Mucosa of stomach (tissue), 1 donor: ENCODE measurements at regions not wholly inside any gene's neighbourhood (a gene's known extent, or its start where the extent isn't known, plus 50 kb on each side); places are given as distances from the start of the nearest gene placed in this dataset.

Experiments
- H3K27me3 ChIP-seq: one replicate; pipeline ENCODE4 v1.7.0; 2013; ENCODE audit warnings: mild to moderate bottlenecking, low read length; ENCODE audit not compliant: control insufficient read depth, insufficient read depth
- H3K36me3 ChIP-seq: one replicate; pipeline ENCODE4 v1.7.0; 2013; ENCODE audit warnings: low read length; ENCODE audit not compliant: control insufficient read depth, insufficient read depth
- H3K4me1 ChIP-seq: one replicate; pipeline ENCODE4 v1.7.0; 2013; ENCODE audit warnings: mild to moderate bottlenecking, low read length; ENCODE audit not compliant: control insufficient read depth, insufficient read depth
- H3K4me3 ChIP-seq: one replicate; pipeline ENCODE4 v1.7.0; 2013; ENCODE audit warnings: low read length
- H3K9ac ChIP-seq: one replicate; pipeline ENCODE4 v1.7.0; 2013; ENCODE audit warnings: mild to moderate bottlenecking, low read length, moderate library complexity
- H3K9me3 ChIP-seq: one replicate; pipeline ENCODE4 v1.7.0; 2013; ENCODE audit warnings: mild to moderate bottlenecking, low read length, moderate library complexity; ENCODE audit not compliant: control insufficient read depth
- donor health status: Pancreatic carcinoma.

DNA sequence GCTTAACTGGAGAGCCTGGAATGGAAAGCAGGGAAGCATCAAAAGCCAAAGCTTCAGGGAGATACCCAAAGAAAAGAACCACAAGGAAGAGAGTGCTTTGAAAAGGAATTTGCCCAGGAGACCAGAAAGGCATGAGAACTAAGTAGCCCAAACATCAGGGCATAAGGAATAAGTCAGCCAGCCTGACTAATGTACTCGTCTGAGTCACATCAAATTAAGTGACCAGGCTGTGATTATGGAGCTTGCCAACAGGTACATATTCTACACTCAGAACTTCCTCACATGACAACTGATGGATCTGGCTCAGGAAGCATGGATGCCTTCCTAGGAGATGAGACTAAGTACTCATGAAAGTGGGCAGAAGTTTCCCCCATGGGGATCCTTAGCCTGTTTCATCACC is 366.7 kb downstream of the BUD13 start:
- Histone ChIP-seq H3K36me3 (no peaks in the 10 kb centered on the region), H3K4me3 (no peak overlapping the region), H3K4me1 (no peaks in the 10 kb centered on the region), H3K9me3 (no peaks in the 10 kb centered on the region), H3K9ac (no peak overlapping the region), H3K27me3 (no peaks in the 10 kb centered on the region)

DNA sequence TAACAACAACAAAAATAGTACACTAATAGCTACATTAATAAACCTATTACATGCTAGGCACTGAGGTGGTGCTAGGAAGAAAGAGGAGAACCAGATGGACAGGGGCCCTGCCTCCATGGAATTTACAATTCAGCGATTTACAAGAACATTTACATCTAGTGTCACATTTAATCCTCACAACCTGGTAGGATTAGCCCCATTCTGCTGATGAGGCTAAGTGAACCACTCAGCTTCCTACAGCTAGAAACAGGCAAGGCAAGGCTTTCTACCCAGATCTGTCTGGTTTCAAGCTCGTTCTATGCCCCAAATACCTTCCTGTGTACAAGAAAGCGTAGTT is 368.4 kb downstream of the BUD13 start:
- H3K9me3 ChIP-seq = no peaks in the 10 kb centered on the region
- H3K9ac ChIP-seq = no peak overlapping the region
- H3K4me3 ChIP-seq = no peak overlapping the region
- no peaks in the 10 kb centered on the region for H3K4me1 ChIP-seq
- no peaks in the 10 kb centered on the region for H3K27me3 ChIP-seq
- no peaks in the 10 kb centered on the region for H3K36me3 ChIP-seq

DNA sequence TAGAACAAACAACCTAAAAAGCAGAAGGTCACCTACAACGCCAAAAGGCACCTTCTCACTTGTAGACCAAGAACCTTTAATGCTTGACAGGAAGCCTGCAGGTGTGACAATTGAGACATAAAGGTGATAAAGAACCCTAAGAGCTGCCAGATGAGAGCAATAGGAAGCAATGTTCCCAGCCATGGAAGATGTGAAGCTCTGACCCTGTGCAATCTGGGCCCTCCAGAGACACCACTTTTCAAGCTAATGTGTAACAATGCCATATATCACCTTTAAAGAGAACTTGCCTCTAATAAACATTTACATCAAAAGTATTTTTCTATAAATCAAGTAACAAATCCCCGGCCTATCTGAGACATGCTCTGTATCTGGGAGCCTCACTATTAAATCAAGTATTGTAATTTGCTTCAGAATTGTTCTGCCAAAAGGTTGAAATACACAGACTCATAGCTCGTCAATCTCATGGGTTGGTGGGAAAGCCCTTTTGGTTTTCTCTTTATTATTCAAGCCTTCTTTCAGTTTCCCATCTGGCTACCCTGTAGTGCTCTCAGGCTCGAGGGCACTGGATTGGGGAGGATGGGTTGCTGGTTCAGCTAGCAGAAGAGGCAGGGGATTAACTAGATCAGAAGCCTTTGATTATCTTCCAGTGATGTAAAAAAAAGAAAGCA is 368.9 kb downstream of the BUD13 start:
- no peaks in the 10 kb centered on the region for H3K4me1 ChIP-seq
- no peaks in the 10 kb centered on the region for H3K36me3 ChIP-seq
- H3K9ac ChIP-seq = no peak overlapping the region
- H3K4me3 ChIP-seq = no peak overlapping the region
- no peaks in the 10 kb centered on the region for H3K9me3 ChIP-seq
- no peaks in the 10 kb centered on the region for H3K27me3 ChIP-seq

DNA sequence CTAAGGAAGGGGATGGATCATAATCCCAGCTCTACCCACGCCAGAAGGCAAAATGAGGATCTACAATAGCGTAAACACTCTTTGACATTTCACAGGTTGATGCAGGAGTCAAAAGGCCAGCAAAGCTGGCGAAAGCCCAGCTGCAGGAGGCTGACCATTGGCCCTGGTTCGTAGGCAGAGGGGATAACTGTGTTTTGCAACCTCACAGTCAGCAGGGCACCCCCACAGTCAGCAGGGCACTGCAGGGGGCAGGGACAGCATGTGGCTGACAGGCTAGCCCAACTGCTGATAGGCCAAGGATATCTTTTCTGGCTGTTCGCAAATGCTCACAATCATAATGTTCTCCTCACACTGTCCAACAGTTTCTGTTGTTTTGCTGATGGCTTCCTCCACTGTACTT is 372.7 kb downstream of the BUD13 start:
- Histone ChIP-seq H3K27me3 (no peaks in the 10 kb centered on the region), H3K36me3 (no peaks in the 10 kb centered on the region), H3K4me3 (no peak overlapping the region), H3K4me1 (no peaks in the 10 kb centered on the region), H3K9me3 (no peaks in the 10 kb centered on the region), H3K9ac (no peak overlapping the region)

DNA sequence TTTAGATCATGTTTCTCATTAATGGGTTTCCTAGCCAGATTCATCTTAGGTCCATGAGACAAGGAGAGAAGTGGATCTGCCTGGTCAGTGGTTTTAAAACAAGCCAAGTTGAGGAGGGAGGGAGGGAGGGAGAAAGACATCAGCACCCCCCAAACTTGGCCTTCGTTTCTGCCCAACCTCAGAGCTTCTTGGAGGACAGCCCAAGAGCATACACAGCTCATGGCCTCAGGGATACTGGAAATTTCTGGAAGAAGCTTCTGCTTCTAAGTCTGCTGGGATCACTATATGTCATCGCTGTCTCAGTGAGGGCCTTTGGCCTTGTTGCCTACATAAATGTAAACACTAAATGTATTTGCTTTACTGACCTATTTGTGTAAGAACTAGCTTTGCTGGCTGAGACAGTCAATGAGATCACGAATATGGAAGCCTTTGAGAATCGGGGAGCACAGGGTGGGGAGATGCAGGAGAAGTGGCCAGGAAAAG is 375.1 kb downstream of the BUD13 start:
- no peaks in the 10 kb centered on the region for H3K27me3 ChIP-seq
- no peak overlapping the region for H3K9ac ChIP-seq
- H3K36me3 ChIP-seq = no peaks in the 10 kb centered on the region
- no peaks in the 10 kb centered on the region for H3K9me3 ChIP-seq
- no peak overlapping the region for H3K4me3 ChIP-seq
- no peaks in the 10 kb centered on the region for H3K4me1 ChIP-seq

DNA sequence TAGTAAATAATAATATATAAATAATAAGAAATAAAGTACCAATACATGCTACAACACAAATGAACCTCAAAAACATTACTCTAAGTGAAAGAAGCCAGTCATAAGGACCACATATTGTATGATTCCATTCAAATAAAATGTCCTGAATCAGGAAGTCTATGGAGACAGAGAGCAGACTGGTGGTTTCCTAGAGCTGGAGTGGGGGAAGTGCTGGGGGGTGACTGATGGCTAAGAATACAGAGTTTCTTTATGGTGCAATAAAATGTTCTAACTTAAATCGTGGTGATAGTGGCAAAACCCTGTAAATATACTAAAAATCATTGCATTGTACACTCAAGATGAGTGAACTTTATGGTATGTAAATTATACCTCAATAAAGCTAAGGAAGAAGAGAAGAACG is 376.5 kb downstream of the BUD13 start:
- no peaks in the 10 kb centered on the region for H3K36me3 ChIP-seq
- no peaks in the 10 kb centered on the region for H3K27me3 ChIP-seq
- H3K4me1 ChIP-seq = no peaks in the 10 kb centered on the region
- no peaks in the 10 kb centered on the region for H3K9me3 ChIP-seq
- no peak overlapping the region for H3K9ac ChIP-seq
- H3K4me3 ChIP-seq = no peak overlapping the region

DNA sequence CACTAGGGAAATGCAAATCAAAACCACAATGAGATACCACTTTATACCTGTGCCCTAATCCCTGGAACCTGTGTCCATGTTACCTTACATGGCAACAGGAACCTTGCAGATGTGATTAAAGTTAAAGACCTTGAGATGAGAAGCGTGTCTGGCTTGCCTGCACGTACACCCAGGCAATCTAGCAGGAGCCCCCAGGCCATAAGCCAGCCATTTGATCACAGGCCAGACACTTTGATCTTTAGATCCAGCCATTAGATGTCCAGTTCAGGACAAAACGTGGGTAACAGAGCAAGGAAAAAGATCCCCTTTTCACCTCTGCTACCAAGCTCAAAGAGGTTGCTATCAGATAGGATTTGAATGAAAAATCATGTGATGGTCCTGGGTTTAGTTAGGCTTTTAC is 378.8 kb downstream of the BUD13 start:
- no peak overlapping the region for H3K9ac ChIP-seq
- no peaks in the 10 kb centered on the region for H3K36me3 ChIP-seq
- H3K4me3 ChIP-seq = no peak overlapping the region
- H3K4me1 ChIP-seq = no peaks in the 10 kb centered on the region
- no peaks in the 10 kb centered on the region for H3K9me3 ChIP-seq
- H3K27me3 ChIP-seq = no peaks in the 10 kb centered on the region

DNA sequence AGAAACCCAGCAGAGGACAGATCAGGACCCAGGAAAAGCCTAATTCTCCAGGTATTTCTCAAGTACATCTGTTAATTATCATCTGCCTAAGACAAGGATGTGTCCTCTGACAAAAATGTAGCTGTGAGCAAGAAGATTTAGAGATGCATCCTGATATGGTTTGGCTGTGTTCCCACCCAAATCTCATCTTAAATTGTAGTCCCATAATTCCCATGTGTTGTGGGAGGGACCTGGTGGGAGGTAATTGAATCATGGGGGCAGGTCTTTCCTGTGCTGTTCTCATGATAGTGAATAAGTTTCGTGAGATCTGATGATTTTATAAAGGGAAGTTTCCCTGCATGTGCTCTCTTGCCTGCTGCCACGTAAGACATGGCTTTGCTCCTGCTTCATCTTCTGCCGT is 381.8 kb downstream of the BUD13 start:
- Histone ChIP-seq H3K9me3 (no peaks in the 10 kb centered on the region), H3K4me1 (no peaks in the 10 kb centered on the region), H3K27me3 (no peaks in the 10 kb centered on the region), H3K9ac (no peak overlapping the region), H3K4me3 (no peak overlapping the region), H3K36me3 (no peaks in the 10 kb centered on the region)

DNA sequence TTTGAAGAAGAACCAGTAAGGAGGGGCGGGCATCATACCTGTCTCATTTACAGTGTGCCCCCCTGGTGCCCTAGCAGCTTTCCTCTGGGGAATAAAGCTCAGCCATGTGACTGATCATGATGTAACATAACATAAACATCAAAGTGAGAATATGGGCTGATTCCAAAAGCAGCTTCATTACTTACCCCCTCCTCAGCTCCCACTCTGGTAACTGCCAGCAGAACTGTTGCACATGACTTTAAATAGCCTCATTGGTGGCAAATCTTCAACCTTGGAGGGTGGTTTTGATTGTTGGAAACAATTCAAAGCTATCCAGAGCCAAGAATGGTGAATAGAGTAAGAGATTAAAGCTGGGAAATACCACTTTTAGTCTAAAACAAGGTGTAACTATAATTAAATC is 384.6 kb downstream of the BUD13 start:
- Histone ChIP-seq H3K36me3 (no peaks in the 10 kb centered on the region), H3K9ac (no peak overlapping the region), H3K4me1 (no peaks in the 10 kb centered on the region), H3K27me3 (no peaks in the 10 kb centered on the region), H3K4me3 (no peak overlapping the region), H3K9me3 (no peaks in the 10 kb centered on the region)

DNA sequence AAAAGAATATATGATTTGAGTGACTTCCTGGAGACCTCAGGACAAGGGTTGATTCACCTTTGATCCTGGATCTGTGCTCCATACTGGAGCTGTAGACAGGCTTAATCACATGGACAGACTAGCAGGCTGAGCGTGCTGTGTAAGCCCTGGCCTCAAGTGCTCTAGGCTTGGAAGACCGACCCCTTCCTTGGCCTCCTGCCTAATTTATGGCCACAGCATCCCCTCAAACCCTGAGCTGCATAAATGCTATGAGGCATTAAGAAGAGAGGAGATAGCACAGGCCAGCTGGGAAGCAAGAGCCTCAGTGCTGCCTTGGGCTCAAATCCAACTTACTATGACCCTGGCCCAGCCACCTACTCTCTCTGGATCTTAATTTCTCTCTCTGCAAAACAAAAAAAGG is 385.1 kb downstream of the BUD13 start:
- Histone ChIP-seq H3K9me3 (no peaks in the 10 kb centered on the region), H3K36me3 (no peaks in the 10 kb centered on the region), H3K4me3 (no peak overlapping the region), H3K27me3 (no peaks in the 10 kb centered on the region), H3K4me1 (no peaks in the 10 kb centered on the region), H3K9ac (no peak overlapping the region)

DNA sequence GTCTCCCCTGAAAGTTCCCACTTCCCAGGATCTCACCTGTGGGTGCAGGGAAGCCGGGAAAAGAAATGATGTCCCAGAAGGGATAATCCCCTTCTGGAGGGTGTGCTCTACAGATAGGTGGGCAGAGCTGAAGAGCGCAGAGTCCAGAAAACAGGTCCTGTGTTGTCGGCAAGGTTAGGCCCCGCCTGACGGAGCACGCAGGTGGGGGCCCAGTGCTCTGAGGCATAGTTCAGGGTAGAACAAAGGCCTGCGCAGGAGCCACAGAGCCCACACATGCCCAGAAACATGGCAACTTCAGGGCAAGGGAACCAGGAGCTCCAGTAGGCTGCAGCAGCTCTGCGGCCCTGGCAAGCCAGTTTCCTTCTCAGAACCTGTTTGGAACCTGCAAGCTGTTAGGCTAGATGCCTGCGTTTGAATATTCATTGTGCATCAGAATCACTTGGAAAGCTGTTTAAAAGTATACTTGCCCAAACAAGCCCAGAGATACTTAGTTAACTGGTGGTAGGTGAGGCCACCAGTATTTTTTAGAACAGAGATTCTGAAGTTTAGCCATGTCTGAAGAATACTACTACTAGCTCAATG is 386.6 kb downstream of the BUD13 start:
- Histone ChIP-seq H3K4me3 (no peak overlapping the region), H3K9me3 (no peaks in the 10 kb centered on the region), H3K9ac (no peak overlapping the region), H3K4me1 (no peaks in the 10 kb centered on the region), H3K36me3 (no peaks in the 10 kb centered on the region), H3K27me3 (no peaks in the 10 kb centered on the region)

DNA sequence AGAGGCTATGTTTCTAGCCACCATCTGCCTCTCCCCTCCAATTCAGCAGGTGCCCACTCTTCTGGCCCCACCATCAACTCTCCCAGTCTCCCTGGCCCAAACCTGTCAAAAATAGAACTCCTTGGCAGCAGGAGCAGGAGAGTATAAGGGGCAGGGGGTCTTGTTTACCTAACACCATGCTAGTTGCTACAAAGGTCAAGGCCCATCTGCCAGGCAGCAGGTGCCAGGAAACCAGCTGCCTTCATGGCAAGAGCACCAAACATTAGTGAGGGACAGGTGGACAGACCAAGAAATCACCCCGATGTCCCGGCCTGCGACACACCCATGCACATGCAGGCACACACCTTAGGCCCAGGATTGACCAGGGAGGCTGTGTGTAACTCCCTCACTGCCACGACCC is 387.9 kb downstream of the BUD13 start:
- Histone ChIP-seq H3K9me3 (no peaks in the 10 kb centered on the region), H3K27me3 (no peaks in the 10 kb centered on the region), H3K36me3 (no peaks in the 10 kb centered on the region), H3K4me3 (no peak overlapping the region), H3K9ac (no peak overlapping the region), H3K4me1 (no peaks in the 10 kb centered on the region)

DNA sequence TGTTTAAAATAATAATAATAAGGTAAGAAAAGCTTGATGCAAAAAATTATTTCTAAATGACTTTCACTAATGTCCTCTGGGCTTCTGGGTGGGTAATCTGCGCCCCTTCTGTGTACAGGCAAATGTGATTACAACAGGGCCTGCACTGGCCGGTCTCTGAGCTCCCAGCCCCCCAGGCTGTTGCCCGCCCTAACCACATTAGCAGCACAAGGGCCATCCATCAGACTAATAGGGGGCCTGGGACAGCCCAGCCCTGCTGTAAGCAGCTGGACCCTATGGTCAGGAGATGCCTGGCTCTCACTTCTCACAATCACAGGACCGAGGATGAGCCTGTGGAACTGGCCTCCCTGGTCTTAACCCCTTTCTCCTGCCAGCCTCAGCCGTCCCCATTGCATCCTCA is 388.4 kb downstream of the BUD13 start:
- H3K27me3 ChIP-seq = no peaks in the 10 kb centered on the region
- H3K4me1 ChIP-seq = no peaks in the 10 kb centered on the region
- no peak overlapping the region for H3K9ac ChIP-seq
- no peaks in the 10 kb centered on the region for H3K9me3 ChIP-seq
- H3K4me3 ChIP-seq = no peak overlapping the region
- no peaks in the 10 kb centered on the region for H3K36me3 ChIP-seq
